ENCODE measurements at regions not wholly inside any gene's neighbourhood (a gene's known extent, or its start where the extent isn't known, plus 50 kb on each side); places are given as distances from the start of the nearest gene placed in this dataset.

GRCh38 chr9:20016611-20017010 is 227.8 kb upstream of the SLC24A2 start:
- in situ Hi-C loops (cut with HindIII; ENCODE audit: low sequenced_read_pairs), result no loop called here
- TF ChIP-seq CTCF (IDR thresholded peaks at IDR 0.05; ENCODE audit: low read depth, low read length, missing control alignments), result no peak
- DNase-seq (ENCODE audit: low read depth), result no peak
- H3K4me3 ChIP-seq (ENCODE audit: low read depth, low read length), result no peak overlapping the region

- no peak for DNase-seq (ENCODE audit: low read depth)
- in situ Hi-C loops (cut with HindIII; ENCODE audit: low sequenced_read_pairs), result no loop called here
- H3K4me3 ChIP-seq (ENCODE audit: low read depth, low read length), result no peak overlapping the region
- no peak for TF ChIP-seq CTCF (IDR thresholded peaks at IDR 0.05; ENCODE audit: low read depth, low read length, missing control alignments)
Observed at GRCh38 chr9:20015427-20015931, 226.6 kb upstream of the SLC24A2 start.

- DNase-seq (ENCODE audit: low read depth), result no peak
- TF ChIP-seq CTCF (IDR thresholded peaks at IDR 0.05; ENCODE audit: low read depth, low read length, missing control alignments), result no peak
- in situ Hi-C loops (cut with HindIII; ENCODE audit: low sequenced_read_pairs), result no loop called here
- no peak overlapping the region for H3K4me3 ChIP-seq (ENCODE audit: low read depth, low read length)
Observed at GRCh38 chr9:20014168-20014567, 225.3 kb upstream of the SLC24A2 start.

GRCh38 chr9:20012232-20012631 is 223.4 kb upstream of the SLC24A2 start:
- no peak for DNase-seq (ENCODE audit: low read depth)
- in situ Hi-C loops (cut with HindIII; ENCODE audit: low sequenced_read_pairs), result no loop called here
- TF ChIP-seq CTCF (IDR thresholded peaks at IDR 0.05; ENCODE audit: low read depth, low read length, missing control alignments), result no peak
- no peak overlapping the region for H3K4me3 ChIP-seq (ENCODE audit: low read depth, low read length)

GRCh38 chr9:20009606-20010005 is 220.8 kb upstream of the SLC24A2 start:
- no peak for TF ChIP-seq CTCF (IDR thresholded peaks at IDR 0.05; ENCODE audit: low read depth, low read length, missing control alignments)
- in situ Hi-C loops (cut with HindIII; ENCODE audit: low sequenced_read_pairs), result no loop called here
- no peak overlapping the region for H3K4me3 ChIP-seq (ENCODE audit: low read depth, low read length)
- DNase-seq (ENCODE audit: low read depth), result no peak

- no peak overlapping the region for H3K4me3 ChIP-seq (ENCODE audit: low read depth, low read length)
- no peak for DNase-seq (ENCODE audit: low read depth)
- TF ChIP-seq CTCF (IDR thresholded peaks at IDR 0.05; ENCODE audit: low read depth, low read length, missing control alignments), result no peak
- in situ Hi-C loops (cut with HindIII; ENCODE audit: low sequenced_read_pairs), result no loop called here
Observed at GRCh38 chr9:20002011-20002410, 213.2 kb upstream of the SLC24A2 start.

- in situ Hi-C loops (cut with HindIII; ENCODE audit: low sequenced_read_pairs), result no loop called here
- DNase-seq (ENCODE audit: low read depth), result no peak
- no peak for TF ChIP-seq CTCF (IDR thresholded peaks at IDR 0.05; ENCODE audit: low read depth, low read length, missing control alignments)
- H3K4me3 ChIP-seq (ENCODE audit: low read depth, low read length), result no peak overlapping the region
Observed at GRCh38 chr9:20001058-20001457, 212.2 kb upstream of the SLC24A2 start.

All from astrocyte of the cerebellum (primary cell).